ENCODE measurements at regions not wholly inside any gene's neighbourhood (a gene's known extent, or its start where the extent isn't known, plus 50 kb on each side); places are given as distances from the start of the nearest gene placed in this dataset.

DNA sequence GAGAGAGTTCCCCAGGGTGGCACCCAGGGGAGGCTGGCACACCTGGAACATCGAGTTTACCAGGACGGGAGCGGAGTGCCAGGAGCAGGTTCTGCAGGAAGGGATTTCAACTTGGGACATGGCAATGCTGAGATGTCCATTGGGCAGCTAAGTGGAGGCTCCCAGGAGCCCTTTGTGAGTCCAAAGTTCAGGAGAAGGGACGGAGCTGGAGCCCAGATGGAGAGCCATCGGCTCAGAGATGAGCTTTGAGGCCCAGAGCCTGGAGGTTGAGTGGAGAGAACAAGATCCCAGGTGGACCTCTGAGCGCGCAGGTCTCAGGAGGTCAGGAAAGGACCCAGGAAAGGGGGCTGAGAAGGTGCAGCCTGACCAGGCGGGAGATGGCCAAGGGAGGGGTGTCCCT, 67.5 kb upstream of the AFDN start:
- DNase-seq, result no peak

DNA sequence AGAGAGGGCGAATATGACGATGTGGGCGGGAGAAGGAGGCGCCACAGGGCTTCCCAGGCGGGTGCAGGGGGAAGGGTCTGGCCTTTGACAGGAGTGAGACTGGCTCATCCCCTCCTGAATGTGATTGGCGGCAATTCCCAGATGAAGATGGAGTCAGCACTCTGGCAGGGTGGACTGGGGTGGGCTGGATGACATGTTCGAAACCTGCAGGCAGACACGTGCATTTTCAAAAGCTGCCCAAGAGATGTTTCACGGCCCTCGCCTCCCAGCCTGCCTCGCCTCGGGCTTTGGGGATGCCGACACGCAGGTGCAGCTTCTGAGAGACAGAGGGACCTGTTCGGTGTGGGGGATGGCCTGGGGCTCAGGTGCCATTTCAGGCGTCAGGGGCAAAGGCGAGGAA, 66.8 kb upstream of the AFDN start:
- no peak for DNase-seq

DNA sequence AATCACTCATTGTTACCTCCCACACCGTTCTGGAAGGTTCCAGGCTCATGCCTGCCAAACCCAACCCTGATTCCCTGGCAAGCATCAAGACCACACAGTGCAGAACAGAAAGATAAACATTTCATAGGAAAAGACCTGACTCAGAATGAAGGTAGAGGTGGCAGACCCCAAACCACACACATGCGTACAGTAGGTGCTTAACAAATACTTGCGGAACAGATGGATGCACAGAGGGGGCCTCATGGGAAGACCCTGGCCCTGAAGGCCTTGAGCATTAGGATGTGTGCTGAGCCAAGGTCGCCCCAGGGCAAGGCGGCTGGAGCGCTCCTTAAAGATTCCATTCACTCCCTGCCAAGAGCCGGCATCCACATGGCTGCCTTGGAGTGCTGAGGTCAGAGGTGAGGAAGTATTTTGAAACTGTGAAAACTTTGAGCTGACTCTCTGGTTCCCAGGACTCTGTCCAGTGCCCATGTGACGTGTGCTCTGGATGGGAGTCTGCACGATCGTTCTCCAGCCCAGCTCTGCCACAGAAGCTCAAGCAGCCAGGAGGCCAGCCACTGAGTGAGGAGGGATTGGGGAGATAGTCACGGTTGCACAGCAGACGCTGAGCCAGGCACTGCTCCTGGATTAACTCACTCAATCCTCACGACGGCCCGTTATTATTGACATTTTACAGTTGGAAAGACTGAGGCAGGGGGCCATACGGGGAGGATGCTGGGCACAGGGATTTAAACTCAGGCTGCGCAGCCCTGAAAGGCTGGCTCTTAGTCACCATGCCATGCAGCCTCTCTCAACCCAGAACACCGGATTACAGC, 65.5 kb upstream of the AFDN start:
- DNase-seq, result no peak

DNA sequence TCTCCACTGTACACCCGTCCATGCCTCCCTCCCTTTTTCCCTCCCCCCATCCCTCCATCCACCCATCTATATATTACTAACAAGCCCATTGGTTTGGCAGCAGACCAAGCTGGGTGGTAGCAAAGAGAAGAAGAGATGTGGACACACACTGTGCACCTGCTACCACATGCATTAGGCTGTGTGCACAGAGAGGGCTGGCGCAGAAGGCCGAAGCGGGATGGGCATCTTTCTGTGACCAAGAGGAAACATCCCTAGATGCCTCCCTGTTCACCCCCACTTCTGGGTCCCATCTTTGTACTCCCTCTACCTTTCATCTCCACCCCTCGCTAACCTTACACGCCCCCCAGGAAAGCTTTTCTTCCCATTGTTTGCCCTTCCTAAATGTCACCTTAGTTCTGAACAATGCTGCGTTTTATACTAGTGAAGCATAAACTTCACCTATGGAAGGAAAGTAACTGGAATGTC, 64.9 kb upstream of the AFDN start:
- peak; percentile 72 for DNase-seq

DNA sequence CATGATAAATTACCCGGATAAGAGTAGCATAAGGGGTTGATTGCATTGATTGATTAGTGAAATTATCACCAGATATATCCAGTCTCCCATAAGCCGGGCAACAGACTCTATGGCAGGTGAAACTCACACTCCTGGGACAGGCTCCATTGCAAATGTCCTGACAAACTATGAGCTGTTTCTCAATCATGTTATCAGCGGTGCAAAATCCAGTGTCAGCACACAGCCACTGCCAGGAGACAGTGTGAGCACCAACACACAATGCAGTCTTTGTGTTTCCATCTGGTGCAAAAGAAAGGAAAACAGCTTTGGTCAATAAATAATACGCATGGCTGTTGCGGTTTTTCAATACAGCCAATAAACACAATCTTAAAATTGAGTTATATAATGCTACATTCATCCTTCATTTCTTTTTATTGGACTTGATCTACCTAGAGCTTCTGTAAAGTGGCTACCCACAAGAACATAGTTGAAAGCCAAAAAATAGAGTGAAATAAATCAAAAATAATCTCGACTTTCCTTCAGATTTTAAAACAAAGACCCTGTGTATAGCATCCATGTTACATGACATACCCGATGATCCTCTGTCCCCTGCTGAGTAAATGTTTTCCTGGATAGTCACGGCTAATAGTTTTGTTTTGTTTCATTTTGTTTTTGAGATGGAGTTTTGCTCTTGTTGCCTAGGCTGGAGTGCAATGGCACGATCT, 64.3 kb upstream of the AFDN start:
- DNase-seq, result no peak

DNA sequence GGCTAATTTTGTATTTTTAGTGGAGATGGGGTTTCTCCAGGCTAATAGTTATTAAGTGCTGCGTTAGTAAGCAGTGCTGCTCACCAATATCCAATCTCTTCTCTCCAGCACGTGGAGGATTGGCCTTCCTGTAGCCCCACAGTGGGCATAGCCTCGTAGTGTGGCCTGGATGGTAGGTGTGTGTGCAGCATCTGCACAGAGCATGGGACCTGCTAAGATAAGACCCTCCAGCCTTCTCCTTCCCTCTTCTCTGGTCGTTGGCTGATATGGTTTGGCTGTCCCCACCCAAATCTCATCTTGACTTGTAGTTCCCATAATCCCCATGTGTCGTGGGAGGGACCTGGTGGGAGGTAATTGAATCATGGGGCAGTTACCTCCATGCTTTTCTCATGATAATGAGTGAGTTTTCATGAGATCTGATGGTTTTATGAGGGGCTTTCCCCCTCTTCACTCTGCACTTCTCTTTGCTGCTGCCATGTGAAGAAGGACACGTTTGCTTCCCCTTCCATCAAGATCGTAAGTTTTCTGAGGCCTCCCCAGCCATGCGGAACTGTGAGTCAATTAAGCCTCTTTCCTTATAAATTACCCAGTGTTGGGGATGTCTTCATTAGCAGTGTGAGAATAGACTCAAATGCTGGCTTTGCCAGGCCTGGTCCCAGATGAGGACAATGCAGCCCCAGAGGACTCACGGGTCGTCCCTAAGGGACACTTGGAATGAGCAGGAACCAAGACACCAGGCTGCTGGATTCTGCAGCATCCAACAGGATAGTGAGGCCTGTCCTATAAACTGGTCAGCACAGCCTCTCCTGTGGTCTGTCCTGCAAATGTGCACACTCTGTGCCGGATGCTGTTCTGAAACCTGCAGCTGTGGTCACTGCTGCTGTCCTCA, 63.4 kb upstream of the AFDN start:
- DNase-seq, result no peak

DNA sequence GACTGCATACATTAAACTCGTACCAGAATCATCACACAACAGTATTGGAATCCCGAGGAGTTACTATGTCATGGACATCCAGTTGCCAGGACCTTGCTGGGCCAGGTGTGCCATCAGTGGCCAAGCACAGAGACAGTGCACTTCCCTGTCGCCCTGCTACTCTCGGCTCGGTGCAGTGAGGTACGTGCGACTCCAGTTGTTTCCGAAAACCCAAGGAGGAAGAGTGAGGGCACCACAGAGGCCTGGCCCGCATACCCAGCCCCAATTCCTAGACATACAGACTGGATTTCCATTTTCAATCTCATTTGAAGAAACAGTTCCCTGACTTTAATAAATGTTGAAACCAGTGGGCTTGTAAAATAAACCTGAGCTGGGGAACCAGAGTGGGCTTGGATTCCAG, 62.5 kb upstream of the AFDN start:
- DNase-seq, result no peak

DNA sequence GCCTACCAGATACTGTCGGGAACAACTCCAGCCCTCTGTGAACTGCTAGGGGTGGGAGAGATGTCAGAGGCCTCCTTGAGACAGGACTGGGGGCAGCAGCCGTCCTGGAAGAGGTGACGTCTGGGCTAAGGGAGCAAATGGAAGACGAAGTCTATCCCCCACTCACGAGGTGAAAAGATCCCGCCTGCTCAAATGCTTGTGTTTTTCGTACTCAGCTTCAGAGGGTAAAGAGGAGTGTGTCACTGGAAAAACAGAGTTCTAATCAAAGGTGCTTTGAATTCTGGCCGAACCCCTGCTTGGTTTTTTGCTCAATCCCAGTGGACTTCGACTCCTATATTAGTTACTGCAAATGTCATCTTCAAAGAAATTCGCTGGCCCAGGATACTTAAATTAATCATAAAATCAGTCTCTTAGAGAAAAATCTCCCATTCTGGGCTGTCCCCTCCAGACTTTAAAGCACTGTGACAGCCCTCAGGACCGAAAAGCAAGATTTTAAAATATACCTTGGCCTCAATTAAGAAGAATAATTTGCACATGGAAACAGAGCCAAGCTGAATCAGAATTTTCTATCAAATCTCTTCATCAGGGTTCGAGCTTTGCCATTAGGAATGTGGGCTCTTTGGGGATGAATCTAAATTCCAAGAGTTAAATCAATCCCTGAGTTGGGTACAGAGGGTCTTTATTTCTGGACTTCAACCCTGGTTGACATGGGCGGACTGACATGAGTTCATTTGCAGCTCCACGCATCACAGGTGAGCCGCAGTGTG, 61.8 kb upstream of the AFDN start:
- no peak for DNase-seq

DNA sequence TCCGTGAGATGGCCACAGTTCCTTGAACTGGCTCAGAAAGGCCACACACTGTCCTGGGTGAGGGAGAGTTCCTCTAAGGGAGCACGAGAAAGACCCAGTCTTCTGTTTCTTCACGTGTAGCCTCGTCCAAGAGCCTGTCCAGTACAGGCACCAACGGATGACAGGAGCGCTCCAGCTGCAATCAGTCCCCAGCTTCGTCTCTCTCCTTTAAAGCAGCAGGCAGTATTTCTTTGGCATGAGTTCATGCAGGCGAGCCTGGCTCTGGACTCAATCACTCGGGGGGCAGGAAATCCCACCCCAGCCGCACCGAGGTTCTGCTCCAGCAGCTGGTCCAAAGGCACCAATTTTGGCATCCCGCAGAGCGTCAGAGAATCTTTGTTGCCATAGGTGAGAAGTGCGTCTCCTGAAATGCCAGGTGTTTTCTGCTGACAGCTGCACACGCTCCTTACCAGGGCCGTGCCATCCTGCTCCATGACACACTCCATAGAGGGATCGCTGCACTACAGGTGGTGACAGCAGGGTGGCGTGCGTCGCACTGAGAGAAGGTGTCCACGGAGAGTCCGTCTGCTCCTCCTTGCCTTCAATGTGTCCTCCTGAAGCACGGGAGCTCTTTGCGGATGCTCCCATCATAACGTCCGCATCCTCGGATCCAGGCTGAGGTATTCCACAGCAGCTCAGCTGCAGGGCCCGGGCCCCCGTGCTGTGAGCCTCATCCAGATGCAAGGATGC, 59.6 kb upstream of the AFDN start:
- peak; percentile 32 for DNase-seq

DNA sequence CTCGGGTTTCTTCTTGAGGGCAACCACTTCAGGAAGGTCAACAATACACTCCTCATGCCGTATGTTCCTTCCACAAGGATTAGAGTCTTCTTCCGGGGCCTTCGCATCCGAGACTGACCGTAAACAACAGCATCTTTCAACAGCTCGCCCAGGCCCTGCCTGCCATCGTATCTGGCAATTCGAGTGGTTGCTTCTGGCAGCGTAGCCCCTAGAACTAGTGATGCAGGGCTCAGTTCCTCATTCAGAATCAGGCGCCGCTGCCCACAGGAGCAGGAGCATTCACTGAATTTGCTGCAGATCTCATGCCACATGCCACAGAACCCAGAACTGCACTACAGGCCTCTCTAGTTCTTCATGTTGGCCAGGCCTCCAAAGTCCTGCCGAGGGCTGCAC, 59.0 kb upstream of the AFDN start:
- DNase-seq, result no peak

DNA sequence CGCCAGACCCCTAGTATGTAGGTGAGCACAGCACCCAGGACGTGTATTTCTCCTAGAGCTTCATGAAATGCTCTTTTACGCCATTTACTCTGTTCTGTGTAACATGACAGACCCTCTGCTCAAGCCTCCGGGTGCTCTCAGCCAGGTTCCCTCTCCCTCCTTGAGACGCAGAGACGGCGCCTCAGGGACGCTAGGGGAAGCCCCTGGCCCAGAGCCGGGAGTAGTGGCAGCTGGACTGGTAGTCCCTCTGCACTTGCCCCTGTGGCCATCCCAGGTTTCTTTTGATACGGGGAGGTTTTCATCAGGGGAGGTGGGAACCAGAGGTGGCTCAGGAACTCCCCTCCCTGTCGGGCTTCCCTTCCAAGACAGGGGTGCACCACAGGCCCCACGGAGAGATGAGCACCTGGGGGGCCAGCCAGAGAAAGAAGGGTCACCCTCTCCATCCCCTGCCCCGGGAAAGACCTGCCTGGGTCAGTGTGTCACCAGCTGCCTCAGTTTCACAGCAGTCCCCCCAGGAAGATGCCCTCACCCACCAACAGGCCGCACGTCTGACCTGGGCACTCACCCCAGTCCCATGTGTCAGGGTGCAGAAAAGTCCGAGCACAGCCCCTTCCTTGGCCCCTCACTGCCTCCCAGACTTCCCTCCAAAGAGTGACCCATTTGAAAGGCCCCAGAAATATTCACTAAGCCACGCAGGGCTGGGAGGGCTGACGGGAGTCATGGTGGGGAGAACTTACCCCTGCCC, 58.1 kb upstream of the AFDN start:
- DNase-seq, result no peak

DNA sequence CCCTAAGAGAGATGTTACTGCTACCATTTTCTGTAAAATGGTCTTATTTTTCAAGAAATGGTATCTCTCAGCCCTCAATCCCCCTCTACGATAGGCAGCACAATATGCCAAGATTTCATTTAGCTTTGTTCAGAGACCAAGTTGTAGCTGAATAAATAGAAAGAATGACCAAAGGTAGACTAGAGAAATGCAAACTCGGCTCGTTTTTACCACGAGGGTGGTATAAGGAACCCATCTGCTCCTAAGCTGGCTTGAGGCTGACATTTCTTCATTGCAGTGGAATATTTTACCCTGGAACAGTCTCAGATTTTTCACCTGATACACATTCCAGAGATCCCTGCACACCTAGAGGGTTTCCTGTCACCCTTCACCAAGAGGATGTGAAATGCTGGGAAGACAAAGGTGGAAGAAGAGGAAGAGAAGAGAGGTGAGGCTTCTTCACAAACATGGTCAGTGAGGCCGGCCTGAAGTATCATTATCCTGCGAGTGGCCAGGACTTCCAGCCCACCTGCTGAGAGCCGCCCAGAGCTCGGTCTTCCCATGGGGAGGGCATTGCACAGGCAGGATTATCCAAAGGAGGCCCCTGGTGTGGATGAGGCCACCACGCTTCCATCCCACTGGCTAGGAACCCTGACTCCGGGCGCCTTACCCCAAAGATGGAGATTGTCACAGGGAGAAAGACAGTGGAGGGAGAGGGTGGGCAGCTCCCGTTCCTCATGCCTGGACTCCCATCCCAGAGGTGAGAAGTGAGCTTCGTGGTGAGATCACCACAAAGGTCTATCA, 57.1 kb upstream of the AFDN start:
- no peak for DNase-seq

DNA sequence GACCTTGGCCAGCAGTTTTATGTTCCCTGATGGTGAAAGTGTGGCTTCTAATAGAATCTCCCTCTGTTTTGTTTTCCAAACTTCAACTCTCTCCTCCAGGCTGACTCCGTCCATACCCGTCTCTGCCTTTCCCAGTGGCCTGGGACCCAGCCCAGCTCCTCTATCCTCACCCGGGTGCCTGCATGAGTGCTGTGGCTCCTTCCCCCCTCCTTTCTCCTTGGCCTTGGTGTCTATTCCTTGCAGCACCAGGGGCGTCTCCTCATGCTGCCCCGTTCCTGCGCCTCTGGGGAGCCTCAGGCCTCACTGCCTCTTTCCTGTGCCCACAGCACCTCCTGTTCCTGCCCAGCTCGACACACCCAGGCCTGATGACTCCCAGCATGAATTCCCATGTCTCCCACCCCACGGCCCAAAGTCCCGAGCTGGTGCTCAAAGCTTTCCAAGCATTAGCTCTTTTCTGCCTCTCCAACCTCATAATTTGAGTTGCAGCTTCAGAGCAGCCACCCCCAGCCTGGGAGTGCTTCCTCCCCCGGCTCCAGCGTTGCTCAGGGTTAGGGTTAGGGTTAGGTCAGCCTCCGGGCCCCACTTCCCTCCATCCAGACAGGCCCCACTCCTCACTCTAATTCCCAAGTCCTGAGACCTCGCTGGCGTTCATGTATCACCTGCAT, 56.3 kb upstream of the AFDN start:
- DNase-seq, result no peak

DNA sequence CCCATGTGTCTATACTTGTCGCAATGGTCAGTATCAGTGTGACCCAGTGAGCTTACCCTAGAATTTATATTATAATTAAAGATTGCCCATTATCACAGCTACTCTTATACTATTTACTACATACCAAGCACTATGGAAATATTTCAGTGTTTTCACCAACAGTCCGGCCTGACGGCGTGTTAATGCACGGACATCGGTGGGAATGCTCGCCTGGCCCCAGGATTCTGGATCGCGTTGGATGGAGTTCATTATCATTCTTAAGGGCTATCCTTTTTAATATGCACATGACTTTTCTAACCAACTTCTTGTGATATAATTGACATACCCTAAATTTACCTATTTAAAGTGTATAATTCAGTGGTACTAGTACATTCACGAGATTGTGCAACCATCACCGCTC, 51.8 kb upstream of the AFDN start:
- no peak for DNase-seq

DNA sequence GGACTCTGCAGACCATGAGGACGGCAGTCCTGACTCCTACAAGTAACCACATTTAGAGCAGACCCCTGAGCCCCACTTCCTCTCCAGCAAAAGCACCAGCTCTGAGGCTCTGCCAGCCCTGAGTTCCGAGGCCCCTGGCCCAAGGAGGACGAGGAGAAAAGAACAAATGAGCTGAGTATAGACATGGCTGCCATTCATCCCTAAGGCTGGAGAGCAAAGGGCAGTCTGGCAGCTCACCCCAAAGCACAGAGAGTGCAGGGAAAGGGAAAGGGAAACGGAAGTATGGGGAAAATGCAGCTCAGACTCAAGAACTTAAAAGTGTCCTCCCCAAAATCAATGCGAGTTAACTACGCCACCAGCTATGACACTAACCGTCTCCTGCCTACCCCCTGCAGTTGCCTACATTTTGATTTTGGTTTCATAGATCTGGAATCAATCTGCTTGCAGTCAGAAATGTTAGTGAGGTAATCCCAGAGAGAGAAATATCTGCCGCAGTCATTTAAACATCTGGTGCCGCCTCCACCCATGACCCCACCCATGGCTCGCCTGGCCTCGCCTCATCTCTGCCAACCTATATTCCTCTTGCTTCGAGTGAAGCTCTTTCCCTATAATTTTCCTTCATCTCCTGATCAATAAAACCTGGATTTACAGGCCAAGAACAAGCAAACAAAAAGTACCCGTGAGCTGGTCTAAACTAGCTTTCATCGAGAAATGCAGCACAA, 49.6 kb upstream of the AFDN start:
- no peak for DNase-seq

Data from NCI-H345 (cell line).